ENCODE measurements at regions not wholly inside any gene's neighbourhood (a gene's known extent, or its start where the extent isn't known, plus 50 kb on each side); places are given as distances from the start of the nearest gene placed in this dataset.

- TF ChIP-seq POLR2A (IDR thresholded peaks at IDR 0.05; ENCODE audit: low read length) (no peak), GATA1 (IDR thresholded peaks at IDR 0.05; ENCODE audit: low read depth, low read length) (no peak)
Observed at GRCh38 chr21:31479222-31479621, 135.2 kb upstream of the TIAM1 start.

All from erythroblast (primary cell).